Trophoblast cell (in vitro differentiated cells and primary cell): ENCODE measurements at regions not wholly inside any gene's neighbourhood (a gene's known extent, or its start where the extent isn't known, plus 50 kb on each side); places are given as distances from the start of the nearest gene placed in this dataset.

Source experiments
- DNase-seq, 2 donors: peaks; one replicate each; pipeline ENCODE4 v3.0.0-alpha.2; 2016
- H2AFZ ChIP-seq: 2 replicates; pipeline ENCODE4 v1.6.1; 2013; ENCODE audit warnings: low read length, moderate library complexity, mild to moderate bottlenecking; ENCODE audit not compliant: insufficient read depth, poor library complexity
- H2AK5ac ChIP-seq: 2 replicates; pipeline ENCODE4 v1.6.1; 2013; ENCODE audit warnings: mild to moderate bottlenecking, low read length
- H2BK120ac ChIP-seq: 2 replicates; pipeline ENCODE4 v1.6.1; 2013; ENCODE audit warnings: low read length, mild to moderate bottlenecking, moderate library complexity; ENCODE audit not compliant: insufficient read depth, poor library complexity
- H2BK12ac ChIP-seq: 2 replicates; pipeline ENCODE4 v1.6.1; 2013; ENCODE audit warnings: mild to moderate bottlenecking, low read length, moderate library complexity
- H2BK5ac ChIP-seq: 2 replicates; pipeline ENCODE4 v1.6.1; 2013; ENCODE audit warnings: low read length, low read depth, moderate library complexity, mild to moderate bottlenecking; ENCODE audit not compliant: poor library complexity
- H3K14ac ChIP-seq: 2 replicates; pipeline ENCODE4 v1.6.1; 2013; ENCODE audit warnings: mild to moderate bottlenecking, low read length
- H3K18ac ChIP-seq: 2 replicates; pipeline ENCODE4 v1.6.1; 2013; ENCODE audit warnings: mild to moderate bottlenecking, low read length
- H3K23ac ChIP-seq: 2 replicates; pipeline ENCODE4 v1.6.1; 2013; ENCODE audit warnings: low read length
- H3K27ac ChIP-seq: 2 replicates; pipeline ENCODE4 v1.5.1; 2013; ENCODE audit warnings: low read depth, mild to moderate bottlenecking, inconsistent platforms, low read length, moderate library complexity
- H3K27me3 ChIP-seq: 2 replicates; pipeline ENCODE4 v1.6.1; 2013; ENCODE audit warnings: inconsistent platforms, mild to moderate bottlenecking, low read length, moderate library complexity; ENCODE audit not compliant: insufficient read depth
- H3K36me3 ChIP-seq, 2 experiments: 1 replicate in 1 of 2; 2 replicates in 1 of 2; pipeline ENCODE4 v1.6.1; 2013; ENCODE audit warnings: low read length in 2 of 2, mild to moderate bottlenecking in 2 of 2, moderate library complexity in 1 of 2; ENCODE audit not compliant: insufficient read depth in 2 of 2, control insufficient read depth in 1 of 2
- H3K4ac ChIP-seq: 2 replicates; pipeline ENCODE4 v1.6.1; 2013; ENCODE audit warnings: low read depth, mild to moderate bottlenecking, low read length, moderate library complexity
- H3K4me1 ChIP-seq, 2 experiments: 1 replicate in 1 of 2; 2 replicates in 1 of 2; pipeline ENCODE4 v1.6.1; 2013; ENCODE audit warnings: low read length in 2 of 2, mild to moderate bottlenecking in 2 of 2, moderate library complexity in 1 of 2; ENCODE audit not compliant: insufficient read depth in 2 of 2, control insufficient read depth in 1 of 2
- H3K4me2 ChIP-seq: 2 replicates; pipeline ENCODE4 v1.6.1; 2013; ENCODE audit warnings: inconsistent platforms, mild to moderate bottlenecking, low read length, moderate library complexity
- H3K4me3 ChIP-seq: 2 replicates; pipeline ENCODE4 v1.5.1; 2013; ENCODE audit warnings: mild to moderate bottlenecking, low read depth, low read length, inconsistent platforms
- H3K79me1 ChIP-seq: one replicate; pipeline ENCODE4 v1.6.1; 2013; ENCODE audit warnings: low read length
- H3K79me2 ChIP-seq: 2 replicates; pipeline ENCODE4 v1.6.1; 2013; ENCODE audit warnings: low read length, mild to moderate bottlenecking; ENCODE audit not compliant: control insufficient read depth, insufficient read depth, poor library complexity
- H3K9ac ChIP-seq: 2 replicates; pipeline ENCODE4 v1.6.1; 2013; ENCODE audit warnings: mild to moderate bottlenecking, low read length
- H3K9me3 ChIP-seq: 2 replicates; pipeline ENCODE4 v1.6.1; 2013; ENCODE audit warnings: low read depth, mild to moderate bottlenecking, control low read depth, inconsistent platforms, low read length; ENCODE audit not compliant: insufficient read depth
- H4K12ac ChIP-seq: 2 replicates; pipeline ENCODE4 v1.6.1; 2013; ENCODE audit warnings: low read depth, mild to moderate bottlenecking, low read length, moderate library complexity
- H4K8ac ChIP-seq: 2 replicates; pipeline ENCODE4 v1.6.1; 2013; ENCODE audit warnings: low read depth, mild to moderate bottlenecking, low read length, moderate library complexity
- H4K91ac ChIP-seq: one replicate; pipeline ENCODE4 v1.6.1; 2013; ENCODE audit warnings: low read depth, mild to moderate bottlenecking, low read length, moderate library complexity
- WGBS: extraction: QIAGEN DNeasy Blood & Tissue Kit; methylation state at CpG from one replicate; pipeline ENCODE4 v1.1.7; 2013; ENCODE audit warnings: missing lambda C conversion rate; ENCODE audit not compliant: insufficient read length, insufficient coverage; ENCODE audit errors: extremely low coverage; 5-methylcytosine and 5-hydroxymethylcytosine counted together

DNA sequence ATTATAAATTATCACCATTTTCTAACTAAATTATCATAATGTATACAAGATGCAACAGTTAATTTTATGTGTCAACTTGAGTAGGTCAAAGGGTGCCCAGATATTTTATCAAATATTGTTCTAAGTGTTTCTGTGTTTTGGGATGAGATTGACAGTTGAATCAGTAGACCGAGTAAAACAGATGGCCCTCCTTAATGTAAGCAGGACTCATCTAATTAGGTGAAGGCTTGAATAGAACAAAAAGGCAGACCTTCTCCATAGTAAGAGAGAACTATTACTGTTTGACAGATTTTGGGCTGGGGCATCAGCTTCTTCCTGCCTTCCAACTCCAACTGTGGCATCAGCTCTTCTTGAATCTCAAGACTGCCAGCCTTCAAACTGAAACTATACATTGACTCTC, 185.8 kb downstream of the TRAM1L1 start:
- Histone ChIP-seq H3K18ac (no peak overlapping the region), H3K4me1 (no peaks in the 10 kb centered on the region), H2AK5ac (no peak overlapping the region), H4K91ac (no peak overlapping the region), H2BK12ac (no peak overlapping the region), H3K23ac (no peak overlapping the region), H3K79me1 (no peaks in the 10 kb centered on the region), H2BK5ac (no peak overlapping the region), H3K14ac (no peak overlapping the region), H3K4me2 (no peak overlapping the region), H3K27me3 (no peaks in the 10 kb centered on the region), H4K8ac (no peak overlapping the region), H3K9me3 (no peaks in the 10 kb centered on the region), H3K79me2 (no peaks in the 10 kb centered on the region), H2BK120ac (no peak overlapping the region), H2AFZ (no peak overlapping the region), H3K9ac (no peak overlapping the region), H3K4me3 (no peak overlapping the region), H3K36me3 (no peaks in the 10 kb centered on the region), H3K4ac (no peak overlapping the region), H3K27ac (no peak overlapping the region), H4K12ac (no peak overlapping the region)
- no CpG with 5 or more reads among the region's 1 CpG for WGBS
- DNase-seq = no peak

DNA sequence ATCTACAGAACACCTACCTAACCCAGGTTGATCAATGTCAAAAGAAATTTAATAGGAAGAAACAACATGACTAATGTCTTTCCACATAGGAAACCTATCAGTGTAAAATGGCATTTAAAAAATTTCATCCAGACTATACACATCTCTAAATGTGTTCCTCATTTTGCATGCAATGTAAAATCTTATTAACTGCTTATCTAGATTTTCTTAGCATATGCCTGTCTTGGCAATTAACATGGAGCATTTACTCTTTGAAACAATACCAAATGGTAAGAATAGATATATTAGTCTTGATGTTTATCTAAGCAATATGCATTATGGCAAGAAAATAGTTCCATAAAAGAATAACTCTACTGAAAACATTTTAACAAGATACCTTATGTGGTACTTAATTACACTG, 199.8 kb downstream of the TRAM1L1 start:
- Histone ChIP-seq H4K8ac (no peak overlapping the region), H2AFZ (no peak overlapping the region), H2BK5ac (no peak overlapping the region), H3K4me1 (no peaks in the 10 kb centered on the region), H3K4ac (no peak overlapping the region), H4K91ac (no peak overlapping the region), H4K12ac (no peak overlapping the region), H3K4me3 (no peak overlapping the region), H3K36me3 (no peaks in the 10 kb centered on the region), H3K9ac (no peak overlapping the region), H3K4me2 (no peak overlapping the region), H2BK12ac (no peak overlapping the region), H3K23ac (no peak overlapping the region), H2BK120ac (no peak overlapping the region), H3K27ac (no peak overlapping the region), H3K79me1 (no peaks in the 10 kb centered on the region), H2AK5ac (no peak overlapping the region), H3K18ac (no peak overlapping the region), H3K79me2 (no peaks in the 10 kb centered on the region), H3K27me3 (no peaks in the 10 kb centered on the region), H3K9me3 (no peaks in the 10 kb centered on the region), H3K14ac (no peak overlapping the region)
- no peak for DNase-seq

DNA sequence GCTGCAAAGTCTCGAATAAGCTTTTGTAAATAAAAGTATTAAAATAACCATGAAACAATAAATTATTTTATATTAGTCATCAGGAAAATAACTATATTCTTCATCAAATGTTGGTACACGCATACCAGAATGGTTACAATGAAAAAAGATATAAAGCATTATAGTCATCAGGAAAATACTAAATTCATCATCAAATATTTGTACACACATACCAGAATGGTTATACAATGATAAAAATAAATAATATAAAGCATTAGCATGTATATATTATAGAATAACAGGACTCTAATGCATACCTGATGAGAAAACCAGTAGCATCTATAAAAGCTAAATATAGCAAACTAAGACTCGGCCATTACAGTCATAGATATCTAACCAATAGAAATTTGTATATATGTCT, 202.9 kb downstream of the TRAM1L1 start:
- Histone ChIP-seq H3K4ac (no peak overlapping the region), H4K12ac (no peak overlapping the region)
- no CpG with 5 or more reads among the region's 3 CpGs for WGBS

DNA sequence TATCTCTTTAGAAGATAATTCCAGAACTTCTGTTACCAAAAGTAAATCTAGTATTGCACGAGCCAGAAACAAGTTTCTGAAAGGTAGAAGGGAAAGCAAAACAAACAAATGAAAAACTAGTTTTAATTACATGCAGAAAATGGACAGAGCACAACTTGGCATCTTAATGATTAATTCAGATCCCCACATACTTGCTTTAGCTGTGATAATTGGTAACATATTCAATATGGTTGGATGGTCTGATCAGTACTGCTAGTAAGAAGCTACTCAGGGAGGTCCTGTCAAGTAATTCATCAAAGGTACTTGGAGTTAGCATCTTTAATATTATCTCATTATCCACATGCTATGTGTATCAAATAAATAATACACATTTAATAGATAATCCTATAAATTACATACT, 204.3 kb downstream of the TRAM1L1 start:
- no peaks in the 10 kb centered on the region for H3K79me2 ChIP-seq
- no peak overlapping the region for H2BK12ac ChIP-seq
- H2BK120ac ChIP-seq = no peak overlapping the region
- H3K23ac ChIP-seq = no peak overlapping the region
- H3K27ac ChIP-seq = no peak overlapping the region
- H3K36me3 ChIP-seq = no peaks in the 10 kb centered on the region
- H3K14ac ChIP-seq = no peak overlapping the region
- no peak overlapping the region for H2AFZ ChIP-seq
- no peaks in the 10 kb centered on the region for H3K9me3 ChIP-seq
- no CpG with 5 or more reads among the region's 1 CpG for WGBS
- no peak overlapping the region for H4K8ac ChIP-seq
- H3K4me1 ChIP-seq = no peaks in the 10 kb centered on the region
- no peak overlapping the region for H3K18ac ChIP-seq
- H3K79me1 ChIP-seq = no peaks in the 10 kb centered on the region
- no peak overlapping the region for H2BK5ac ChIP-seq
- no peak overlapping the region for H3K4ac ChIP-seq
- no peak overlapping the region for H4K91ac ChIP-seq
- H3K9ac ChIP-seq = no peak overlapping the region
- no peak overlapping the region for H3K4me3 ChIP-seq
- H3K27me3 ChIP-seq = no peaks in the 10 kb centered on the region
- no peak for DNase-seq
- H4K12ac ChIP-seq = no peak overlapping the region
- H2AK5ac ChIP-seq = no peak overlapping the region
- H3K4me2 ChIP-seq = no peak overlapping the region

More for the DNA sequence above, 202.9 kb downstream of the TRAM1L1 start:
- no peak overlapping the region for H2AFZ ChIP-seq
- no peak overlapping the region for H3K9ac ChIP-seq
- no peak overlapping the region for H2BK12ac ChIP-seq
- no peaks in the 10 kb centered on the region for H3K79me1 ChIP-seq
- H3K23ac ChIP-seq = no peak overlapping the region
- H3K36me3 ChIP-seq = no peaks in the 10 kb centered on the region
- H4K8ac ChIP-seq = no peak overlapping the region
- no peak overlapping the region for H2BK120ac ChIP-seq
- no peak overlapping the region for H3K18ac ChIP-seq
- no peak overlapping the region for H2AK5ac ChIP-seq
- no peak for DNase-seq
- no peaks in the 10 kb centered on the region for H3K4me1 ChIP-seq
- no peak overlapping the region for H3K4me2 ChIP-seq
- H3K27ac ChIP-seq = no peak overlapping the region
- H3K27me3 ChIP-seq = no peaks in the 10 kb centered on the region
- H4K91ac ChIP-seq = no peak overlapping the region
- no peak overlapping the region for H2BK5ac ChIP-seq
- no peak overlapping the region for H3K14ac ChIP-seq
- H3K9me3 ChIP-seq = no peaks in the 10 kb centered on the region
- H3K79me2 ChIP-seq = no peaks in the 10 kb centered on the region
- H3K4me3 ChIP-seq = no peak overlapping the region

DNA sequence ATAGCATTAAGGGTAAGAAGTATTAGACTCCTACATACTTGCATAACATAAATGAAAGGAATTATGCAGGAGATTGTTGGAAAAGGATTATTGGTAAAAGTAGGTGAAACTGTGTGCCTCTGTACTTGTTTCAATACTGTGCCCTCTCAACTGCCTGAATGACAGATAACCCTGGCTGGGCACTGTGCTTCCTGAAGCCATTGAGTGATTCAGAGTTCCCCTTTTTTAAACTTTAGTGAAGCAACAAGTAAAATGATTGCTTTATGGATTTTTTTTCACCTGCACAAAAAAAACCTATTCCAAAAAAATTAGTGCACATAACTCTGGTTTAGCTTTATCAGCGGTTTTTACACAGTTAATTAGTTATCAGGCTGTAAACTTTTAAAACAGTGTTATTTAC, 204.8 kb downstream of the TRAM1L1 start:
- H2AK5ac ChIP-seq = no peak overlapping the region
- H3K18ac ChIP-seq = no peak overlapping the region
- H3K27me3 ChIP-seq = no peaks in the 10 kb centered on the region
- H3K79me2 ChIP-seq = no peaks in the 10 kb centered on the region
- H3K4me1 ChIP-seq = no peaks in the 10 kb centered on the region
- H4K12ac ChIP-seq = no peak overlapping the region
- H4K91ac ChIP-seq = no peak overlapping the region
- no peak overlapping the region for H2BK120ac ChIP-seq
- no peak overlapping the region for H3K14ac ChIP-seq
- H2AFZ ChIP-seq = no peak overlapping the region
- no peak overlapping the region for H3K4ac ChIP-seq
- H3K27ac ChIP-seq = no peak overlapping the region
- no peak overlapping the region for H4K8ac ChIP-seq
- H3K36me3 ChIP-seq = no peaks in the 10 kb centered on the region
- H3K9me3 ChIP-seq = no peaks in the 10 kb centered on the region
- H3K9ac ChIP-seq = no peak overlapping the region
- no peaks in the 10 kb centered on the region for H3K79me1 ChIP-seq
- no peak overlapping the region for H2BK5ac ChIP-seq
- no peak overlapping the region for H3K4me3 ChIP-seq
- no CpG with 5 or more reads among the region's 1 CpG for WGBS
- no peak overlapping the region for H3K4me2 ChIP-seq
- H3K23ac ChIP-seq = no peak overlapping the region
- no peak for DNase-seq
- H2BK12ac ChIP-seq = no peak overlapping the region
